GM19467 (cell line): ENCODE measurements at regions not wholly inside any gene's neighbourhood (a gene's known extent, or its start where the extent isn't known, plus 50 kb on each side); places are given as distances from the start of the nearest gene placed in this dataset.
A peak's percentile ranks its signal among the peaks of the same experiment; 100 is the strongest.

ENCODE experiments used
- ATAC-seq: cut with Tn5 transposase; IDR thresholded peaks from one replicate; pipeline ENCODE4 v1.9.1; 2021; ENCODE audit warnings: mild to moderate bottlenecking, moderate library complexity; ENCODE audit not compliant: unreplicated experiment

GRCh38 chr3:14307656-14308302, 94.6 kb upstream of the SLC6A6 start:
- ATAC-seq = no peak

GRCh38 chr3:14311729-14312128, 90.7 kb upstream of the SLC6A6 start:
- no peak for ATAC-seq

GRCh38 chr3:14312375-14312774, 90.0 kb upstream of the SLC6A6 start:
- no peak for ATAC-seq

- no peak for ATAC-seq
Measured at GRCh38 chr3:14317057-14317553, 85.3 kb upstream of the SLC6A6 start.

- no peak for ATAC-seq
Measured at GRCh38 chr3:14318646-14319045, 83.8 kb upstream of the SLC6A6 start.

- peak; percentile 90 for ATAC-seq
Measured at GRCh38 chr3:14319654-14320182, 82.7 kb upstream of the SLC6A6 start.

- no peak for ATAC-seq
Measured at GRCh38 chr3:14320219-14320618, 82.2 kb upstream of the SLC6A6 start.

GRCh38 chr3:14322001-14322400, 80.4 kb upstream of the SLC6A6 start:
- ATAC-seq = no peak

- ATAC-seq = no peak
Measured at GRCh38 chr3:14322667-14323295, 79.6 kb upstream of the SLC6A6 start.

GRCh38 chr3:14323401-14324223, 78.8 kb upstream of the SLC6A6 start:
- no peak for ATAC-seq

GRCh38 chr3:14324224-14324944, 78.0 kb upstream of the SLC6A6 start:
- no peak for ATAC-seq

GRCh38 chr3:14328422-14328821, 74.0 kb upstream of the SLC6A6 start:
- no peak for ATAC-seq

GRCh38 chr3:14329116-14329830, 73.1 kb upstream of the SLC6A6 start:
- no peak for ATAC-seq

- ATAC-seq = no peak
Measured at GRCh38 chr3:14329842-14330241, 72.6 kb upstream of the SLC6A6 start.

GRCh38 chr3:14330508-14330907, 71.9 kb upstream of the SLC6A6 start:
- ATAC-seq = no peak

GRCh38 chr3:14331251-14331650, 71.2 kb upstream of the SLC6A6 start:
- no peak for ATAC-seq

GRCh38 chr3:14332392-14332791, 70.0 kb upstream of the SLC6A6 start:
- no peak for ATAC-seq

- ATAC-seq = no peak
Measured at GRCh38 chr3:14333215-14333614, 69.2 kb upstream of the SLC6A6 start.

GRCh38 chr3:14333621-14334020, 68.8 kb upstream of the SLC6A6 start:
- no peak for ATAC-seq

- ATAC-seq = no peak
Measured at GRCh38 chr3:14334136-14334535, 68.3 kb upstream of the SLC6A6 start.
